Astrocyte (in vitro differentiated cells and primary cell): ENCODE measurements at regions not wholly inside any gene's neighbourhood (a gene's known extent, or its start where the extent isn't known, plus 50 kb on each side); places are given as distances from the start of the nearest gene placed in this dataset.

ENCODE experiments used
- DNase-seq: peaks from one replicate; pipeline ENCODE4 v3.0.0-alpha.2; 2010; ENCODE audit warnings: low read depth
- FAIRE-seq: peaks from 2 replicates; lab custom pipeline; 2011; peaks lifted over from hg19 to GRCh38; lab: Jason Lieb, UNC
- H2AFZ ChIP-seq: 2 replicates; pipeline ENCODE4 v1.6.0; 2012; ENCODE audit warnings: low read depth, low read length, inconsistent platforms
- H3K27ac ChIP-seq: 2 replicates; pipeline ENCODE4 v1.5.1; 2011; ENCODE audit warnings: low read depth, low read length, inconsistent platforms
- H3K27me3 ChIP-seq: 2 replicates; pipeline ENCODE4 v1.6.0; 2011; ENCODE audit warnings: low read length, inconsistent platforms; ENCODE audit not compliant: insufficient read depth
- H3K36me3 ChIP-seq: 2 replicates; pipeline ENCODE4 v1.5.1; 2011; ENCODE audit warnings: low read length, inconsistent platforms; ENCODE audit not compliant: insufficient read depth
- H3K4me1 ChIP-seq: 2 replicates; pipeline ENCODE4 v1.5.1; 2011; ENCODE audit warnings: low read length, inconsistent platforms; ENCODE audit not compliant: insufficient read depth
- H3K4me2 ChIP-seq: 2 replicates; pipeline ENCODE4 v1.6.0; 2012; ENCODE audit warnings: low read length, inconsistent platforms
- H3K4me3 ChIP-seq: 2 replicates; pipeline ENCODE4 v1.5.1; 2011; ENCODE audit warnings: low read depth, mild to moderate bottlenecking, low read length, inconsistent platforms; ENCODE audit not compliant: insufficient read depth
- H3K79me2 ChIP-seq: 2 replicates; pipeline ENCODE4 v1.6.0; 2012; ENCODE audit warnings: mild to moderate bottlenecking, low read length, inconsistent platforms; ENCODE audit not compliant: insufficient read depth
- H3K9ac ChIP-seq: 2 replicates; pipeline ENCODE4 v1.6.0; 2012; ENCODE audit warnings: mild to moderate bottlenecking, low read length, inconsistent platforms
- H3K9me3 ChIP-seq: 2 replicates; pipeline ENCODE4 v1.5.1; 2012; ENCODE audit warnings: low read depth, mild to moderate bottlenecking, low read length, inconsistent platforms; ENCODE audit not compliant: insufficient read depth
- H4K20me1 ChIP-seq: 2 replicates; pipeline ENCODE4 v1.6.0; 2012; ENCODE audit warnings: low read length, inconsistent platforms; ENCODE audit not compliant: insufficient read depth
- H3K27ac Mint-ChIP-seq: one replicate; pipeline ENCODE4 v1.8.0; 2021; ENCODE audit warnings: mild to moderate bottlenecking, mixed read lengths; ENCODE audit not compliant: unreplicated experiment
- H3K27me3 Mint-ChIP-seq: one replicate; pipeline ENCODE4 v1.8.0; 2021; ENCODE audit warnings: low read depth, mixed read lengths; ENCODE audit not compliant: unreplicated experiment
- H3K36me3 Mint-ChIP-seq: one replicate; pipeline ENCODE4 v1.8.0; 2021; ENCODE audit warnings: low read depth, mixed read lengths; ENCODE audit not compliant: unreplicated experiment
- H3K4me1 Mint-ChIP-seq: one replicate; pipeline ENCODE4 v1.8.0; 2021; ENCODE audit warnings: low read depth, mixed read lengths; ENCODE audit not compliant: unreplicated experiment
- H3K4me3 Mint-ChIP-seq: one replicate; pipeline ENCODE4 v1.8.0; 2021; ENCODE audit warnings: mild to moderate bottlenecking, moderate library complexity, mixed read lengths; ENCODE audit not compliant: unreplicated experiment
- H3K9me3 Mint-ChIP-seq: one replicate; pipeline ENCODE4 v1.8.0; 2021; ENCODE audit warnings: mild to moderate bottlenecking, mixed read lengths; ENCODE audit not compliant: unreplicated experiment
- EZH2 ChIP-seq: IDR thresholded peaks from 2 replicates; pipeline ENCODE4 v1.6.1; 2012; ENCODE audit warnings: mild to moderate bottlenecking, low read length, inconsistent platforms; ENCODE audit not compliant: insufficient read depth
- TF ChIP-seq, protein P1 (sequence below): IDR thresholded peaks from 2 replicates; pipeline ENCODE4 v1.5.1; 2011; ENCODE audit warnings: low read depth, mild to moderate bottlenecking, inconsistent platforms, low read length, moderate library complexity; ENCODE audit not compliant: insufficient read depth

DNA sequence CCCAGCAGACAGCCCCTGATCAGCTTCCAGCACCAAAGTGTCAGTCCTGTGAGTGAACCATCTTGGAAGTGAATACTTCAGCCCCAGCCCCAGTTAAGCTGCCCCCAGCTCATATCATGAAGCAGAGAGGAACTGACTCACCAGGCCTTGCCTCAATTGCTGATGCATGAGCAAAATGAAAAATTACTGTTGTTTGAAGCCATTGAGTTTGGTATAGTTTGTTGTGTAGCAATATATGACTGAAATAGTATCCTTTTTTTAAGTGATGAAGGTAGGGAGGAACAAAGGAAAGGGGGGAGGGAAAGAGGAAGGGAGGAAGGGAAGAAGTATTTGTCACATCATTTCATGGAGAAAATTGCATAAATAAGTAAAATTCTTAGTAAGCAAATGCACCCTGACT is 266.4 kb downstream of the MAFB start:
- H3K4me1 ChIP-seq = no peaks in the 10 kb centered on the region
- no peak overlapping the region for H3K4me3 ChIP-seq
- Mint-ChIP-seq H3K4me1 (no peaks in the 10 kb centered on the region), H3K27me3 (peaks cover 8% of the 10 kb centered on the region), H3K9me3 (no peaks in the 10 kb centered on the region), H3K36me3 (no peaks in the 10 kb centered on the region), H3K4me3 (no peak overlapping the region), H3K27ac (no peak overlapping the region)
- H3K27ac ChIP-seq = no peak overlapping the region
- TF ChIP-seq, protein P1, sequence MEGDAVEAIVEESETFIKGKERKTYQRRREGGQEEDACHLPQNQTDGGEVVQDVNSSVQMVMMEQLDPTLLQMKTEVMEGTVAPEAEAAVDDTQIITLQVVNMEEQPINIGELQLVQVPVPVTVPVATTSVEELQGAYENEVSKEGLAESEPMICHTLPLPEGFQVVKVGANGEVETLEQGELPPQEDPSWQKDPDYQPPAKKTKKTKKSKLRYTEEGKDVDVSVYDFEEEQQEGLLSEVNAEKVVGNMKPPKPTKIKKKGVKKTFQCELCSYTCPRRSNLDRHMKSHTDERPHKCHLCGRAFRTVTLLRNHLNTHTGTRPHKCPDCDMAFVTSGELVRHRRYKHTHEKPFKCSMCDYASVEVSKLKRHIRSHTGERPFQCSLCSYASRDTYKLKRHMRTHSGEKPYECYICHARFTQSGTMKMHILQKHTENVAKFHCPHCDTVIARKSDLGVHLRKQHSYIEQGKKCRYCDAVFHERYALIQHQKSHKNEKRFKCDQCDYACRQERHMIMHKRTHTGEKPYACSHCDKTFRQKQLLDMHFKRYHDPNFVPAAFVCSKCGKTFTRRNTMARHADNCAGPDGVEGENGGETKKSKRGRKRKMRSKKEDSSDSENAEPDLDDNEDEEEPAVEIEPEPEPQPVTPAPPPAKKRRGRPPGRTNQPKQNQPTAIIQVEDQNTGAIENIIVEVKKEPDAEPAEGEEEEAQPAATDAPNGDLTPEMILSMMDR = no peak
- no peak for TF ChIP-seq EZH2
- H2AFZ ChIP-seq = no peak overlapping the region
- DNase-seq = no peak
- H3K4me2 ChIP-seq = no peak overlapping the region
- FAIRE-seq = no peak
- H3K9me3 ChIP-seq = no peaks in the 10 kb centered on the region
- no peaks in the 10 kb centered on the region for H4K20me1 ChIP-seq
- no peaks in the 10 kb centered on the region for H3K27me3 ChIP-seq
- H3K36me3 ChIP-seq = no peaks in the 10 kb centered on the region
- H3K79me2 ChIP-seq = no peaks in the 10 kb centered on the region
- no peak overlapping the region for H3K9ac ChIP-seq

DNA sequence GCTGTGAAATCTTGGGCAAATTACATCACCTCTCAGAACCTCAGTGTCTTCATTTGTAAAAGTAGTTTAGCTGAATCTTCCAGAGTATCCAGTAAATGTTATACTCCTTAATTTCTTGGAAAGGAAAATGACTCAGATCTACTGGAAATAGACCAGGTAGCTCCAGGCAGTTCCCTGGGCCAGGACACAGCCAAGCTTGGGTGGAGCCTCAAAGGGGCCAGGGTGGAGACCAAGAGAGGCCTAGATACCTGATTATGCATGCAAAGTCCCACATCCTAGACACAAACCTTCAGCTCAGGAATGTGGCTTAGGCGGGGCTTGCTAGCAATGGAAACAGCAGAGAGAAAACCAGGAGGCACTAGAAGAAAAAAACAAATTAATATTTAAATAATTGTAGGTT is 272.8 kb downstream of the MAFB start:
- H3K79me2 ChIP-seq = no peaks in the 10 kb centered on the region
- no peak overlapping the region for H3K4me2 ChIP-seq
- no peaks in the 10 kb centered on the region for H4K20me1 ChIP-seq
- H3K9me3 ChIP-seq = no peaks in the 10 kb centered on the region
- H3K4me3 ChIP-seq = no peak overlapping the region
- no peaks in the 10 kb centered on the region for H3K36me3 ChIP-seq
- FAIRE-seq = no peak
- Mint-ChIP-seq H3K27ac (no peak overlapping the region), H3K27me3 (peaks cover 2% of the 10 kb centered on the region), H3K4me3 (no peak overlapping the region), H3K4me1 (no peaks in the 10 kb centered on the region), H3K9me3 (peaks cover 7% of the 10 kb centered on the region), H3K36me3 (no peaks in the 10 kb centered on the region)
- no peak overlapping the region for H3K27ac ChIP-seq
- no peak overlapping the region for H2AFZ ChIP-seq
- no peaks in the 10 kb centered on the region for H3K27me3 ChIP-seq
- no peak for TF ChIP-seq EZH2
- TF ChIP-seq, protein P1 = no peak
- H3K4me1 ChIP-seq = no peaks in the 10 kb centered on the region
- no peak overlapping the region for H3K9ac ChIP-seq
- no peak for DNase-seq

DNA sequence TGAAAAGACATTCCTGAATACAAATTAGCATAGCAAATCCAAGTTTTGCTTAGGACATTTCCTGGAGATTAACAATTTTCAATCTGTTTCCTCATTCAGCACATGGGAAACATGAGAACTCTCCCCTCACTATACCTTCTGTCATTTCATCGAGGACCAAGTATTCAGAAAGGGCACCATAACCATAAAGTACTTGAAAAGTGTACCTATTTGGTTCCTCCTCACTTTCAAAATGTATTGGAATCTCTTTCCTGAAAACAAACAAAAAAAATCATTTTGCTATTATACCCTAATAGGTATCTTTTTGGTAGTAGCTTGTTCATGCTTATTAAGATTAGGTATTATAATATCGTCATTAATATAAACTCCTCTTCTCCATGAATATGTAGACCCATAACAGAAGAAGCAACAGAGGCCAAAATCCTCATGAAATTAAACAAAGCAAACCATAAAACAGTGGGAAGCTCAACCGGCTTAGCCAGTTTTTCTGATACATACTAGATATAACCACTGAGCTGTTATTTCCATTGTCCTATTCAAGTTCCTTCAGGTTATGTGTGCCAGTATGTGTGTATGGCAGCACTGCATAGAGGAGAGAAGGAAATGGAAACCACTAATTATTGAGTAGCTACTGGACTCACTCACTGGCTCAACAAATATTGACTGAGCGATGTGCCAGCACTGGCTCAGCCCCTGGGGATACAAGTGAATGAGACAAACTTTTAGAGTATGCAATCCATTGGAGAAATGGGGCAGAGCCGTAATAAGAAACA is 274.0 kb downstream of the MAFB start:
- no peak overlapping the region for H3K27ac Mint-ChIP-seq
- H3K9me3 Mint-ChIP-seq = peaks cover 7% of the 10 kb centered on the region
- Histone ChIP-seq H3K4me1 (no peaks in the 10 kb centered on the region), H4K20me1 (no peaks in the 10 kb centered on the region), H3K4me3 (no peak overlapping the region), H3K79me2 (no peaks in the 10 kb centered on the region), H3K9ac (no peak overlapping the region), H3K27me3 (no peaks in the 10 kb centered on the region), H2AFZ (no peak overlapping the region), H3K9me3 (no peaks in the 10 kb centered on the region), H3K27ac (no peak overlapping the region), H3K4me2 (no peak overlapping the region), H3K36me3 (no peaks in the 10 kb centered on the region)
- no peak overlapping the region for H3K4me3 Mint-ChIP-seq
- DNase-seq (no peak), FAIRE-seq (no peak)
- peaks cover 2% of the 10 kb centered on the region for H3K4me1 Mint-ChIP-seq
- no peaks in the 10 kb centered on the region for H3K36me3 Mint-ChIP-seq
- H3K27me3 Mint-ChIP-seq = peaks cover 2% of the 10 kb centered on the region
- TF ChIP-seq EZH2 = no peak
- TF ChIP-seq, protein P1 = no peak
